A673 (cell line): ENCODE measurements at regions not wholly inside any gene's neighbourhood (a gene's known extent, or its start where the extent isn't known, plus 50 kb on each side); places are given as distances from the start of the nearest gene placed in this dataset.

Source experiments
- CTCF ChIP-seq: fragments of 300-800, 200-600 bp; sonication (generic); conservative IDR thresholded peaks from 2 replicates; pipeline ENCODE4 v1.5.1; 2017; ENCODE audit warnings: low read depth, mild to moderate bottlenecking, antibody characterized with exemption, low read length, moderate library complexity, mixed read lengths
- EZH2 ChIP-seq: fragments of 200-600 bp; sonication (generic); IDR thresholded peaks from 2 replicates; pipeline ENCODE4 v1.6.1; 2017; ENCODE audit warnings: borderline replicate concordance, low read depth, mild to moderate bottlenecking, mixed read lengths, antibody characterized with exemption, low read length; ENCODE audit not compliant: poor library complexity, severe bottlenecking

DNA sequence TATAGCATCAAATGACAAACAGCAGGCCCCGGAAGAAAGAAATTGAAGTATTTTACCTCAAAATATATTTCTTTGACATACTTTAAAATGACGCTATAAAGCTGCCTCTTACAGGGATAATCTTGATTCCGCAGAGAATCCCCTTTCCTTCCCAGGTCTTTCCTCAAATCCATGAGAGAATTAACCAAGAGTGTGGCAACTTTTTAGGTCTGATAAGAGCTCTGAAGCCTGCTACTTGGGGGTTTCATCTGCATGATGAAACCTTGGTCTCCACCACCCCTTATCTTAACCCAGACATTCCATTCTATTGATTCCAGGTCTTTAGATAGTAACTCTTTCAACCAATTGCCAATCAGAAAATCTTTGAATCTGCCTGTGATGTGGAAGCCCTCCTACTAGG lies 173.8 kb downstream of the CEMIP2 start:
- TF ChIP-seq EZH2, result no peak
- TF ChIP-seq CTCF, result no peak
